Fibroblast of mammary gland (primary cell): ENCODE measurements at regions not wholly inside any gene's neighbourhood (a gene's known extent, or its start where the extent isn't known, plus 50 kb on each side); places are given as distances from the start of the nearest gene placed in this dataset.
A peak's percentile ranks its signal among the peaks of the same experiment; 100 is the strongest.

Experiments used
- DNase-seq: peaks from one replicate; pipeline ENCODE4 v3.0.0-alpha.2; 2010; ENCODE audit warnings: low read depth
- H3K4me3 ChIP-seq: 2 replicates; pipeline ENCODE4 v1.5.1; 2011; ENCODE audit warnings: low read depth, mild to moderate bottlenecking, low read length, moderate library complexity; ENCODE audit not compliant: control insufficient read depth
- CTCF ChIP-seq: conservative IDR thresholded peaks from 2 replicates; pipeline ENCODE4 v1.5.1; 2011; ENCODE audit warnings: low read depth, low read length, inconsistent platforms; ENCODE audit not compliant: control insufficient read depth, insufficient read depth

DNA sequence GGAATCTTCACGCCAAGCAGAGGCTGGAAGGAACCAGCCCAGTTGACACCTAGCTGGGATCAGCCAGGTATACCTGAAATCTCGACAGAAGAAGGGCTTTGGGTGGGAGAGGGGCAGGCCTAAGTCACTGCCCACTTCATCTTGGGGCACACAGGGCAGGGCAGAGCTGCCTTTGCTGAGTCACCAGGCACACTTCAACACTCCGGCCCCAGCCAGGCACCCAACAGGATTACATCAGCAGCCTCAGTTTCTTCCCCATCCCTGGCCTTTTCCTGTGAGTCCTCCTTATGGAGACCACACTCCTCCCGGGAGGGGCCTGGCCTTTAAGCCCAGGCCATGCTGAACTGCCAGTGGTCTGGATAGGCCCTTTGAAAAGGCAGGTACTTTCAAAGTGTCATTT lies 201.7 kb upstream of the HS6ST1 start:
- no peak for DNase-seq
- TF ChIP-seq CTCF = no peak
- no peak overlapping the region for H3K4me3 ChIP-seq

DNA sequence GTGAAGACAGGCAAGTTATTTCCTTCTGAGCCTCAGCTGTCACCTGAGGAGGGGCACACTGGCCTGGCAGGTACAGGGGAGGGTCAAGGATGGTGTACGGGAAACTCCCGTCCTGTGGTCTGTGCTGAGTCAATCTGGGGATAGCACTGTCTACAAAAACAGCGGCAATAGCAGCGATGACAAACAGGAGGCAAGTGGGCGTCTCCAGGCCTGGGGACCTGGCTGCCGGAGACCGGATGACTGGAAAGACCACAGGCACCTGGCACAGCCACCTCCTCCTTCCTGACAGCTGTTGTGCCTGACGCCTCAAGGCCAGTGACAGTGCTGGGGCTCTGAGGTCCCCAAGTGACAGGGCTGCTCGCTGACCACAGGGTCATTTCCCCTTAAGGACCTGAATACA lies 202.1 kb upstream of the HS6ST1 start:
- TF ChIP-seq CTCF = no peak
- DNase-seq = no peak
- H3K4me3 ChIP-seq = no peak overlapping the region

DNA sequence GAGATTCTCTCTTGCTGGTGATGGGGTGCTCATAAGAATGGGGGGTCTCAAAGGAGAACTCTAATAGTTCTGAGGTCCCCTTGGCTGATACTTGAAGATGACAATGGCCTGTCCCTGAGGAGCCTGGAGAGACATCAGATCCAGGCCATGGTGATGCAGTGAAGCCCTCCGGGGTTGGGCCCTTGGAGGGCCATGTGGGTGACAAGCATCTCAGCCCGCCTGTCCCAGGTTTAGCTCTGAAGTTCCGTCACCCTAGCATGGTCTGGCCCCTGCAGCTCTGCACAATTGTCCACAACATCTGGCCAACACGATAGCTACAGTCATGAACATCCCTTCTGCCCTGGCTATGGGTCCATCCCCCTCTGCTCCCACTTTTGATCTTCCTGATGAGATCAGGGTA lies 202.8 kb upstream of the HS6ST1 start:
- no peak for TF ChIP-seq CTCF
- no peak for DNase-seq
- H3K4me3 ChIP-seq = no peak overlapping the region

DNA sequence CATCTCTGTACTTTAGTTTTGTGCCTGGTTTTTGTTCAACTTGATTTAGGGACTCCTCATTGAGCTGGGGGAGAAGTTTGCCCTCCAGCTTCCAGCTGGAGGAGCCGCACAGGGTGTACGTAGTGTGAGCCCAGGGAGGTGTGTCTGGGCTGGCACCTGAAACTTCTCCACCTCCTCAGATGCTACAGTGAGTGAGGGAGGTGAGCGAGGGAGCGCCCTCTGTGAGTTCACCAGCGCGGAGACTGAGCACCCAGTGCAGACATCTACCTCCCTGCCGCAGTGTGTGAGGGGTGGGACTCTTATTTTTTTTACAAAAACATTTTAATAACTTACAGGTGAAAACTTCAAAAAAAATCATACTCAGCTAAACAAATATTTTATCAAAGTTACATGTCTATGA lies 204.2 kb upstream of the HS6ST1 start:
- DNase-seq = no peak
- no peak for TF ChIP-seq CTCF
- no peak overlapping the region for H3K4me3 ChIP-seq

- DNase-seq = no peak
- no peak for TF ChIP-seq CTCF
- no peak overlapping the region for H3K4me3 ChIP-seq
These were observed 204.8 kb upstream of the HS6ST1 start for GRCh38 chr2:128523457-128523856.

DNA sequence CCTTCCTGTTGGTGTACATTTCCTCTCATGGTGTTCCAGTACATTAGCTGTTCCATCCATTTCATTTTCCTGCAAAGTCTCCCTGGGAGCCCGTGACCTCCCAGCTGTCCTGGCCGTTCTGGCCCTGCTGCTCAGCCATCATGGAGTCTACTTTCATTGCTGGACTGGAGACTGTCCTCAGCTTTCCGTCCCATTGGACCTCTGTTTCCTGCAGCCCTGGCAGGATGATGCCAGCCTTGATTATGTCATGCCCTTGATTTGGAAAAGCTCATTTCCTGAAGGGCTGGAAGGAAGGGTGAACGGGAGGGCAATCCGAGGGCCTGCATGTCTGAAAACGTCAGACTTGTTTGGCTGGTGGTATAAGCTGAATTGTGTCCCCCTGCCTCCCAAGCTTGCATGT lies 205.5 kb upstream of the HS6ST1 start:
- no peak for DNase-seq
- H3K4me3 ChIP-seq = no peak overlapping the region
- TF ChIP-seq CTCF = no peak

- DNase-seq = peak; percentile 34
- no peak overlapping the region for H3K4me3 ChIP-seq
- TF ChIP-seq CTCF = no peak
These were observed 207.0 kb upstream of the HS6ST1 start for GRCh38 chr2:128525653-128526052.
